Transverse colon (tissue), 4 donors: ENCODE measurements at regions not wholly inside any gene's neighbourhood (a gene's known extent, or its start where the extent isn't known, plus 50 kb on each side); places are given as distances from the start of the nearest gene placed in this dataset.

Experiments
- CTCF ChIP-seq, 5 experiments: fragments of 200-600 bp in 3 of 5; fragments of 450-650 bp in 2 of 5; sonication (generic) in 3 of 5; IDR thresholded peaks; 1 replicate in 2 of 5; 2 replicates in 3 of 5; pipeline ENCODE4 v1.5.1; 2016 to 2017; ENCODE audit warnings: antibody characterized with exemption in 5 of 5, inconsistent platforms in 3 of 5, mild to moderate bottlenecking in 2 of 5, moderate library complexity in 1 of 5
- POLR2AphosphoS5 ChIP-seq, 3 donors: sonication (generic); formaldehyde crosslinking; IDR thresholded peaks; one replicate each; pipeline ENCODE4 v1.6.1; 2016; ENCODE audit warnings: antibody characterized with exemption in 3 of 3

- no peak for TF ChIP-seq CTCF (IDR thresholded peaks at IDR 0.05)
- TF ChIP-seq POLR2AphosphoS5 (IDR thresholded peaks at IDR 0.05): no peak
These were observed 279.2 kb downstream of the SOX4 start for GRCh38 chr6:21872749-21873148.
